Glutamatergic neuron (in vitro differentiated cells): ENCODE measurements at regions not wholly inside any gene's neighbourhood (a gene's known extent, or its start where the extent isn't known, plus 50 kb on each side); places are given as distances from the start of the nearest gene placed in this dataset.

ENCODE experiments used
- DNase-seq: peaks from one replicate; pipeline ENCODE4 v3.0.0; 2022
- H3K27ac Mint-ChIP-seq: one replicate; pipeline ENCODE4 v1.8.0; 2020; ENCODE audit warnings: mild to moderate bottlenecking, mixed read lengths, inconsistent platforms; ENCODE audit not compliant: unreplicated experiment
- H3K27me3 Mint-ChIP-seq: one replicate; pipeline ENCODE4 v1.8.0; 2020; ENCODE audit warnings: mild to moderate bottlenecking, moderate library complexity, mixed read lengths, inconsistent platforms; ENCODE audit not compliant: unreplicated experiment
- H3K36me3 Mint-ChIP-seq: one replicate; pipeline ENCODE4 v1.8.0; 2020; ENCODE audit warnings: mild to moderate bottlenecking, mixed read lengths, inconsistent platforms; ENCODE audit not compliant: unreplicated experiment
- H3K4me1 Mint-ChIP-seq: one replicate; pipeline ENCODE4 v1.8.0; 2020; ENCODE audit warnings: mild to moderate bottlenecking, low read depth, mixed read lengths, inconsistent platforms; ENCODE audit not compliant: unreplicated experiment
- H3K4me3 Mint-ChIP-seq: one replicate; pipeline ENCODE4 v1.8.0; 2020; ENCODE audit warnings: mild to moderate bottlenecking, mixed read lengths, inconsistent platforms; ENCODE audit not compliant: unreplicated experiment
- H3K9me3 Mint-ChIP-seq: one replicate; pipeline ENCODE4 v1.8.0; 2020; ENCODE audit warnings: mild to moderate bottlenecking, moderate library complexity, mixed read lengths, inconsistent platforms; ENCODE audit not compliant: unreplicated experiment
- CTCF ChIP-seq: fragments of 200-600 bp; sonication (generic); IDR thresholded peaks from one replicate; pipeline ENCODE4 v1.5.0; 2021; ENCODE audit not compliant: partially characterized antibody, unreplicated experiment

GRCh38 chr3:87771337-87772192 lies 287.2 kb downstream of the CGGBP1 start:
- H3K36me3 Mint-ChIP-seq = no peaks in the 10 kb centered on the region
- H3K9me3 Mint-ChIP-seq = no peaks in the 10 kb centered on the region
- no peak overlapping the region for H3K27ac Mint-ChIP-seq
- H3K4me3 Mint-ChIP-seq = no peak overlapping the region
- no peaks in the 10 kb centered on the region for H3K4me1 Mint-ChIP-seq
- TF ChIP-seq CTCF = peak; percentile 64
- peak; percentile 34 for DNase-seq
- H3K27me3 Mint-ChIP-seq = no peaks in the 10 kb centered on the region

- no peaks in the 10 kb centered on the region for H3K27me3 Mint-ChIP-seq
- H3K4me1 Mint-ChIP-seq = no peaks in the 10 kb centered on the region
- no peak overlapping the region for H3K4me3 Mint-ChIP-seq
- TF ChIP-seq CTCF = no peak
- no peaks in the 10 kb centered on the region for H3K9me3 Mint-ChIP-seq
- no peak overlapping the region for H3K27ac Mint-ChIP-seq
- no peak for DNase-seq
- H3K36me3 Mint-ChIP-seq = no peaks in the 10 kb centered on the region
Observed at GRCh38 chr3:87766721-87767120, 292.1 kb downstream of the CGGBP1 start.

- H3K4me1 Mint-ChIP-seq = no peaks in the 10 kb centered on the region
- no peak for TF ChIP-seq CTCF
- H3K9me3 Mint-ChIP-seq = no peaks in the 10 kb centered on the region
- DNase-seq = no peak
- no peak overlapping the region for H3K27ac Mint-ChIP-seq
- no peaks in the 10 kb centered on the region for H3K36me3 Mint-ChIP-seq
- H3K27me3 Mint-ChIP-seq = no peaks in the 10 kb centered on the region
- H3K4me3 Mint-ChIP-seq = no peak overlapping the region
Observed at GRCh38 chr3:87765256-87765655, 293.5 kb downstream of the CGGBP1 start.

- H3K4me1 Mint-ChIP-seq = no peaks in the 10 kb centered on the region
- no peak overlapping the region for H3K27ac Mint-ChIP-seq
- no peaks in the 10 kb centered on the region for H3K9me3 Mint-ChIP-seq
- TF ChIP-seq CTCF = no peak
- DNase-seq = no peak
- no peaks in the 10 kb centered on the region for H3K36me3 Mint-ChIP-seq
- no peak overlapping the region for H3K4me3 Mint-ChIP-seq
- H3K27me3 Mint-ChIP-seq = no peaks in the 10 kb centered on the region
Observed at GRCh38 chr3:87761795-87762194, 297.0 kb downstream of the CGGBP1 start.

GRCh38 chr3:87761341-87761740 lies 297.5 kb downstream of the CGGBP1 start:
- no peaks in the 10 kb centered on the region for H3K27me3 Mint-ChIP-seq
- DNase-seq = no peak
- no peak overlapping the region for H3K27ac Mint-ChIP-seq
- no peak for TF ChIP-seq CTCF
- H3K4me3 Mint-ChIP-seq = no peak overlapping the region
- no peaks in the 10 kb centered on the region for H3K9me3 Mint-ChIP-seq
- H3K4me1 Mint-ChIP-seq = no peaks in the 10 kb centered on the region
- H3K36me3 Mint-ChIP-seq = no peaks in the 10 kb centered on the region
